Cardiac fibroblast (primary cell): ENCODE measurements at regions not wholly inside any gene's neighbourhood (a gene's known extent, or its start where the extent isn't known, plus 50 kb on each side); places are given as distances from the start of the nearest gene placed in this dataset.
A peak's percentile ranks its signal among the peaks of the same experiment; 100 is the strongest.

Experiments used
- DNase-seq, 2 donors: peaks; one replicate each; pipeline versions ENCODE4 v3.0.0 to v3.0.0-alpha.2; 2010; ENCODE audit warnings: low read depth in 2 of 2
- H3K4me3 ChIP-seq, 2 donors: replicated peaks in 1 of 2; 1 replicate in 1 of 2; 2 replicates in 1 of 2; pipeline ENCODE4 v1.5.1; 2011; ENCODE audit warnings: low read depth in 2 of 2, low read length in 2 of 2, mild to moderate bottlenecking in 2 of 2, moderate library complexity in 1 of 2
- CTCF ChIP-seq: IDR thresholded peaks from one replicate; pipeline ENCODE4 v1.5.1; 2011; ENCODE audit warnings: low read depth, mild to moderate bottlenecking, low read length, inconsistent platforms

- no peak for TF ChIP-seq CTCF
- no peak overlapping the region for H3K4me3 ChIP-seq
- DNase-seq: no peak
Observed at GRCh38 chr5:68886814-68887213, 207.0 kb upstream of the SLC30A5 start.

- no peak for DNase-seq
- TF ChIP-seq CTCF: no peak
- H3K4me3 ChIP-seq: no peak overlapping the region
Observed at GRCh38 chr5:68891718-68892117, 202.1 kb upstream of the SLC30A5 start.

- DNase-seq: no peak
- H3K4me3 ChIP-seq: no peak overlapping the region
- TF ChIP-seq CTCF: no peak
Observed at GRCh38 chr5:68894673-68895072, 199.1 kb upstream of the SLC30A5 start.

- peak; percentile 61 to 83 for DNase-seq
- no peak overlapping the region for H3K4me3 ChIP-seq
- TF ChIP-seq CTCF: no peak
Observed at GRCh38 chr5:68898951-68899471, 194.8 kb upstream of the SLC30A5 start.

- peak; percentile 79 to 88 for DNase-seq
- no peak overlapping the region for H3K4me3 ChIP-seq
- TF ChIP-seq CTCF: no peak
Observed at GRCh38 chr5:68911840-68912690, 181.7 kb upstream of the SLC30A5 start.

GRCh38 chr5:68915079-68915478 lies 178.7 kb upstream of the SLC30A5 start:
- no peak for DNase-seq
- TF ChIP-seq CTCF: no peak
- no peak overlapping the region for H3K4me3 ChIP-seq
